Myocyte (in vitro differentiated cells): ENCODE measurements at regions not wholly inside any gene's neighbourhood (a gene's known extent, or its start where the extent isn't known, plus 50 kb on each side); places are given as distances from the start of the nearest gene placed in this dataset.

Source experiments
- DNase-seq: peaks from one replicate; pipeline ENCODE4 v3.0.0-alpha.2; 2012; ENCODE audit warnings: low read depth

- DNase-seq, result peak; percentile 59
Observed at GRCh38 chr14:38143659-38144505, 63.8 kb upstream of the SSTR1 start.

GRCh38 chr14:38145142-38145541 is 62.6 kb upstream of the SSTR1 start:
- no peak for DNase-seq

- no peak for DNase-seq
Observed at GRCh38 chr14:38150075-38150474, 57.6 kb upstream of the SSTR1 start.
